HepG2 (cell line): ENCODE measurements at regions not wholly inside any gene's neighbourhood (a gene's known extent, or its start where the extent isn't known, plus 50 kb on each side); places are given as distances from the start of the nearest gene placed in this dataset.

Experiments
- ATAC-seq: fragments of 200-7000 bp; cut with Tn5 transposase; 3 replicates; pipeline ENCODE4 v1.9.1; 2020; ENCODE audit warnings: mild to moderate bottlenecking, moderate library complexity
- BruUV-seq: library from RNA; stranded (reverse); fragments of 400-500 nt; replicated peaks from 2 replicates; lab custom pipeline; 2021; lab: Mats Ljungman, UMichigan
- CTCF ChIA-PET: fragments of 300-600 bp; formaldehyde crosslinking; extraction: SDS; loops from one replicate; lab custom pipeline; 2021; ENCODE audit warnings: low total read pairs, inconsistent platforms, low intra/inter-chr PET ratio; lab: Yijun Ruan, JAX
- POLR2A ChIA-PET: fragments of 350-600 bp; sonication (Branson Sonifier 250); formaldehyde crosslinking; loops from one replicate; lab custom pipeline; 2020; ENCODE audit warnings: antibody characterized with exemption, inconsistent platforms; lab: Yijun Ruan, JAX
- DNase-seq: peaks from one replicate; pipeline ENCODE4 v3.0.0-alpha.2; 2015; ENCODE audit warnings: low spot score
- FAIRE-seq: peaks from 3 replicates; lab custom pipeline; 2011; peaks lifted over from hg19 to GRCh38; lab: Jason Lieb, UNC
- H2AFZ ChIP-seq: one replicate; pipeline ENCODE4 v1.6.1; 2011; ENCODE audit warnings: low read length, inconsistent platforms
- H3K27ac ChIP-seq: fragments of 300-600 bp; 3 replicates; pipeline ENCODE4 v1.8.0; 2011; ENCODE audit warnings: mixed run types, mild to moderate bottlenecking, mixed read lengths, low read length, inconsistent platforms; ENCODE audit not compliant: insufficient read depth; ENCODE audit errors: extremely low read length
- H3K27me3 ChIP-seq, 2 experiments: fragments of 200-600 bp in 1 of 2; 2 replicates in 1 of 2; 3 replicates in 1 of 2; pipeline versions ENCODE4 v1.6.0 to v1.8.0; 2011; ENCODE audit warnings: low read length in 2 of 2, mild to moderate bottlenecking in 2 of 2, moderate library complexity in 2 of 2, inconsistent platforms in 1 of 2; ENCODE audit not compliant: insufficient read depth in 2 of 2, control insufficient read depth in 1 of 2
- H3K36me3 ChIP-seq, 2 experiments: fragments of 200-600 bp in 1 of 2; replicated peaks in 1 of 2; 2 replicates in 1 of 2; 3 replicates in 1 of 2; pipeline versions ENCODE4 v1.5.1 to v1.8.0; 2011; ENCODE audit warnings: low read length in 2 of 2, inconsistent platforms in 1 of 2; ENCODE audit not compliant: insufficient read depth in 2 of 2, control insufficient read depth in 1 of 2
- H3K4me1 ChIP-seq: 2 replicates; pipeline ENCODE4 v1.5.1; 2012; ENCODE audit warnings: low read length, inconsistent platforms; ENCODE audit not compliant: insufficient read depth
- H3K4me2 ChIP-seq: 2 replicates; pipeline ENCODE4 v1.6.0; 2011; ENCODE audit warnings: low read depth, low read length, inconsistent platforms
- H3K4me3 ChIP-seq, 3 experiments: fragments of 200-600 bp in 1 of 3; sonication (generic), shearing (Covaris generic) in 1 of 3; replicated peaks in 1 of 3; 2 replicates each; pipeline ENCODE4 v1.5.1; 2011 to 2016; ENCODE audit warnings: low read length in 3 of 3, inconsistent platforms in 2 of 3, low read depth in 2 of 3, mild to moderate bottlenecking in 2 of 3, control low read depth in 1 of 3, mixed read lengths in 1 of 3; ENCODE audit not compliant: insufficient read depth in 1 of 3
- H3K79me2 ChIP-seq: one replicate; pipeline ENCODE4 v1.6.1; 2011; ENCODE audit warnings: low read length, inconsistent platforms; ENCODE audit not compliant: insufficient read depth
- H3K9ac ChIP-seq: 2 replicates; pipeline ENCODE4 v1.6.0; 2011; ENCODE audit warnings: mild to moderate bottlenecking, low read depth, low read length, inconsistent platforms; ENCODE audit not compliant: insufficient read depth
- H3K9me3 ChIP-seq: 2 replicates; pipeline ENCODE4 v1.5.1; 2012; ENCODE audit warnings: mild to moderate bottlenecking, low read length
- H4K20me1 ChIP-seq: 2 replicates; pipeline ENCODE4 v1.6.0; 2011; ENCODE audit warnings: inconsistent platforms, mild to moderate bottlenecking, low read length, moderate library complexity; ENCODE audit not compliant: insufficient read depth
- ATF3 ChIP-seq: sonication (generic); formaldehyde crosslinking; IDR thresholded peaks from 2 replicates; pipeline ENCODE4 v1.4.0; 2020; ENCODE audit warnings: missing genetic modification reagents
- CEBPG ChIP-seq: IDR thresholded peaks from 2 replicates; pipeline ENCODE4 v1.6.1; 2016
- MEIS2 ChIP-seq: sonication (generic); formaldehyde crosslinking; IDR thresholded peaks from 2 replicates; pipeline ENCODE4 v1.9.0; 2021; ENCODE audit warnings: mild to moderate bottlenecking, missing genetic modification reagents
- PAX8 ChIP-seq: sonication (generic); formaldehyde crosslinking; IDR thresholded peaks from 2 replicates; pipeline ENCODE4 v1.8.0; 2022; ENCODE audit warnings: mild to moderate bottlenecking, missing genetic modification reagents, borderline replicate concordance
- RXRA ChIP-seq: sonication (generic); formaldehyde crosslinking; IDR thresholded peaks from 2 replicates; pipeline ENCODE4 v1.5.1; 2020; ENCODE audit warnings: missing genetic modification reagents
- ZKSCAN8 ChIP-seq: IDR thresholded peaks from 2 replicates; pipeline ENCODE4 v1.6.1; 2016; ENCODE audit warnings: borderline replicate concordance, missing genetic modification reagents, missing compliant biosample characterization
- ZNF34 ChIP-seq: sonication (generic); formaldehyde crosslinking; IDR thresholded peaks from 2 replicates; pipeline ENCODE4 v1.4.0; 2020; ENCODE audit warnings: mild to moderate bottlenecking, missing genetic modification reagents, borderline replicate concordance
- ZNF407 ChIP-seq: sonication (generic); formaldehyde crosslinking; IDR thresholded peaks from one replicate; pipeline ENCODE4 v1.5.1; 2020; ENCODE audit warnings: mild to moderate bottlenecking, missing genetic modification reagents; ENCODE audit errors: not compliant biosample characterization
- ZNF556 ChIP-seq: sonication (generic); formaldehyde crosslinking; IDR thresholded peaks from 2 replicates; pipeline ENCODE4 v1.4.0; 2020; ENCODE audit warnings: mild to moderate bottlenecking, missing genetic modification reagents, borderline replicate concordance
- ZNF629 ChIP-seq: sonication (generic); formaldehyde crosslinking; conservative IDR thresholded peaks from 2 replicates; pipeline ENCODE4 v1.5.0; 2020; ENCODE audit warnings: missing genetic modification reagents
- WGBS: methylation state at CpG from one replicate; pipeline ENCODE4 v1.1.6; 2017; ENCODE audit warnings: low lambda C conversion rate; 5-methylcytosine and 5-hydroxymethylcytosine counted together
- in situ Hi-C: cut with HindIII; loops from 2 replicates; pipeline ENCODE4 v1.10.0; 2017; ENCODE audit warnings: low pct_unique_long_range_greater_than_20kb; ENCODE audit not compliant: extremely low pct_ligation_motif_present
- intact Hi-C: fragments of 100-400 bp; cut with micrococcal nuclease; formaldehyde crosslinking; loops from one replicate; pipeline ENCODE4 v1.10.0; 2022; ENCODE audit not compliant: unreplicated experiment

GRCh38 chr7:86257894-86258293 lies 385.8 kb upstream of the GRM3 start:
- CTCF ChIA-PET: no interaction called here
- no peak overlapping the region for H3K4me3 ChIP-seq
- no peaks in the 10 kb centered on the region for H3K79me2 ChIP-seq
- no peak overlapping the region for H3K4me2 ChIP-seq
- in situ Hi-C loops: no loop called here
- H3K4me1 ChIP-seq: no peaks in the 10 kb centered on the region
- no peaks in the 10 kb centered on the region for H3K27me3 ChIP-seq
- FAIRE-seq: no peak
- no peak overlapping the region for H3K9ac ChIP-seq
- no peaks in the 10 kb centered on the region for H3K36me3 ChIP-seq
- intact Hi-C loops: no loop called here
- 79% methylated on average over 4 of the region's 4 CpGs for WGBS
- POLR2A ChIA-PET: no interaction called here
- H4K20me1 ChIP-seq: no peaks in the 10 kb centered on the region
- no TSS peak for BruUV-seq
- H3K9me3 ChIP-seq: no peaks in the 10 kb centered on the region
- TF ChIP-seq PAX8 (CRISPR knock-in tag): no peak
- TF ChIP-seq ATF3 (CRISPR knock-in tag): no peak
- TF ChIP-seq ZNF629: no peak
- TF ChIP-seq ZNF556 (CRISPR knock-in tag): no peak
- no peak for TF ChIP-seq ZKSCAN8 (CRISPR knock-in tag)
- no peak for TF ChIP-seq ZNF407
- no peak for TF ChIP-seq MEIS2 (CRISPR knock-in tag)
- TF ChIP-seq RXRA (CRISPR knock-in tag): no peak
- TF ChIP-seq ZNF34 (CRISPR knock-in tag): no peak
- TF ChIP-seq CEBPG (CRISPR knock-in tag): no peak
- TF ChIP-seq, all 625 proteins: peak for 0
- ATAC-seq: no peak
- no peak overlapping the region for H2AFZ ChIP-seq
- no peak overlapping the region for H3K27ac ChIP-seq
- no peak for DNase-seq
